ENCODE measurements at regions not wholly inside any gene's neighbourhood (a gene's known extent, or its start where the extent isn't known, plus 50 kb on each side); places are given as distances from the start of the nearest gene placed in this dataset.
"Not testable (repeated sequence)": the region's sequence is repeated elsewhere in the genome, so short reads cannot be mapped to it uniquely, and the experiment has no call there.

DNA sequence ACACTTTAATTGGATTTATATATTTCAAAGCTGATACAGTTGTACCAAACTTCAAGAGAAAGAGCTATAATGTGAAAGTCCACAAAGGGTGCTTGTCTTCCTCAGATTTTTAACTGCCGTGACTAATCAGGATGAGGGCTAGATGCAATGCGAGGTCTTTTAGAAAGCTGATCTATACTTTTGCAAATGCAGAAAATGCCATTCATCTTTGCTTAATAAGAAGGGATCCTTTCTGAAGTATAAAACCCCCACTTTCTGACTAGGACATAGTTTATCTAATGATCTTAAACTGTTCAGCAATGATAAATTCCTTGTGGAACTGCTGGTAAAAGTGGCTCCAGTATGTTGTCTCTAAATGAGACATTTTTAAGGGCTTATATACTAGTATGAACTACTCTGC is 102.7 kb upstream of the NGF start:
- H3K9me3 Mint-ChIP-seq: no peaks in the 10 kb centered on the region

DNA sequence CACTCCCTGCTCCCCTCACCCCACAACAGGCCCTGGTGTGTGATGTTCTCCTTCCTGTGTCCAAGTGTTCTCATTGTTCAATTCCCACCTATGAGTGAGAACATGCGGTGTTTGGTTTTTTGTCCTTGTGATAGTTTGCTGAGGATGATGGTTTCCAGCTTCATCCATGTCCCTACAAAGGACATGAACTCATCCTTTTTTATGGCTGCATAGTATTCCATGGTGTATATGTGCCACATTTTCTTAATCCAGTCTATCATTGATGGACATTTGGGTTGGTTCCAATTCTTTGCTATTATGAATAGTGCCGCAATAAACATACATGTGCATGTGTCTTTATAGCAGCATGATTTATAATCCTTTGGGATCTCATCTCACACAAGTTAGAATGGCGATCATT is 101.5 kb upstream of the NGF start:
- H3K9me3 Mint-ChIP-seq; H3K4me1 Mint-ChIP-seq; DNase-seq; H3K27me3 Mint-ChIP-seq; H3K4me3 Mint-ChIP-seq; POLR2A ChIA-PET; CTCF ChIA-PET; H3K27ac Mint-ChIP-seq; ATAC-seq (ENCODE audit: low read depth); H3K36me3 Mint-ChIP-seq (ENCODE audit: low read depth); intact Hi-C loops (cut with micrococcal nuclease): not testable (repeated sequence)

More for the DNA sequence above, 102.7 kb upstream of the NGF start:
- no peak for TF ChIP-seq CTCF (IDR thresholded peaks at IDR 0.05)
- intact Hi-C loops (cut with micrococcal nuclease): no loop called here
- Mint-ChIP-seq H3K27me3 (no peaks in the 10 kb centered on the region), H3K4me1 (no peaks in the 10 kb centered on the region), H3K36me3 (ENCODE audit: low read depth) (no peaks in the 10 kb centered on the region), H3K27ac (no peak overlapping the region), H3K4me3 (no peak overlapping the region)
- ATAC-seq (ENCODE audit: low read depth) (no peak), DNase-seq (no peak)
- ChIA-PET POLR2A (no interaction called here), CTCF (no interaction called here)

- Mint-ChIP-seq H3K36me3 (ENCODE audit: low read depth) (no peaks in the 10 kb centered on the region), H3K27me3 (no peaks in the 10 kb centered on the region), H3K4me3 (no peak overlapping the region), H3K4me1 (no peaks in the 10 kb centered on the region), H3K9me3 (no peaks in the 10 kb centered on the region), H3K27ac (no peak overlapping the region)
- no peak for DNase-seq
- intact Hi-C loops (cut with micrococcal nuclease): no loop called here
- no peak for TF ChIP-seq CTCF (IDR thresholded peaks at IDR 0.05)
- POLR2A ChIA-PET: no interaction called here
- ATAC-seq (ENCODE audit: low read depth): no peak
- CTCF ChIA-PET: no interaction called here
Measured at GRCh38 chr1:115437196-115437595, 99.1 kb upstream of the NGF start.

GRCh38 chr1:115436596-115436995 is 98.5 kb upstream of the NGF start:
- ATAC-seq (ENCODE audit: low read depth) (no peak), DNase-seq (no peak)
- no peak for TF ChIP-seq CTCF (IDR thresholded peaks at IDR 0.05)
- H3K9me3 Mint-ChIP-seq: no peaks in the 10 kb centered on the region
- intact Hi-C loops (cut with micrococcal nuclease): no loop called here
- no peaks in the 10 kb centered on the region for H3K27me3 Mint-ChIP-seq
- CTCF ChIA-PET: no interaction called here
- no peaks in the 10 kb centered on the region for H3K36me3 Mint-ChIP-seq (ENCODE audit: low read depth)
- H3K27ac Mint-ChIP-seq: no peak overlapping the region
- H3K4me3 Mint-ChIP-seq: no peak overlapping the region
- H3K4me1 Mint-ChIP-seq: no peaks in the 10 kb centered on the region
- POLR2A ChIA-PET: no interaction called here

GRCh38 chr1:115433483-115433882 is 95.4 kb upstream of the NGF start:
- H3K27me3 Mint-ChIP-seq: no peaks in the 10 kb centered on the region
- CTCF ChIA-PET: no interaction called here
- no peak overlapping the region for H3K27ac Mint-ChIP-seq
- intact Hi-C loops (cut with micrococcal nuclease): no loop called here
- no peak overlapping the region for H3K4me3 Mint-ChIP-seq
- no peaks in the 10 kb centered on the region for H3K9me3 Mint-ChIP-seq
- TF ChIP-seq CTCF (IDR thresholded peaks at IDR 0.05): no peak
- POLR2A ChIA-PET: no interaction called here
- no peak for DNase-seq
- H3K36me3 Mint-ChIP-seq (ENCODE audit: low read depth): no peaks in the 10 kb centered on the region
- ATAC-seq (ENCODE audit: low read depth): no peak
- H3K4me1 Mint-ChIP-seq: no peaks in the 10 kb centered on the region

DNA sequence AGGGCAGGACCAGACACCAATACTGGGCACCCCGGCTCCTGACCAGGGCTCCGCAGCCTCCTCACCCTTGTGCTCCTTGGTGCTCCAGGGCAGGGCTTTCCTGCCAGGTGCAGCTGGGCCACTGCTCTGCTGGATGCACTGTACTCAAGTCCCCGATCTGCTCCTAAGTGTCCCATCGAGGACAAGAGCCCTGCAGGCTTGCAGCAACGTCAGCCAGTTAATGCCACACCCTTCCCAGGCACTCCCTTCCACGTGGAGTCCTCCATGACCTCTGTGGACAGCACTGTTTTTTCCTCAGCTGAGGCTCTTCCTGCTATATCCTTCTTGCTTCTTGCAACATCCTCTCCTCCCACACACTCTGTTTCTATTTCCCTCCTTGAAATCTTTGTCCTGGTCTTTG is 94.0 kb upstream of the NGF start:
- TF ChIP-seq CTCF (IDR thresholded peaks at IDR 0.05): no peak
- Mint-ChIP-seq H3K27me3 (no peaks in the 10 kb centered on the region), H3K27ac (no peak overlapping the region), H3K9me3 (no peaks in the 10 kb centered on the region), H3K4me1 (no peaks in the 10 kb centered on the region), H3K4me3 (no peak overlapping the region), H3K36me3 (ENCODE audit: low read depth) (no peaks in the 10 kb centered on the region)
- intact Hi-C loops (cut with micrococcal nuclease): no loop called here
- ATAC-seq (ENCODE audit: low read depth) (no peak), DNase-seq (no peak)
- ChIA-PET POLR2A (no interaction called here), CTCF (no interaction called here)
